ENCODE measurements at regions not wholly inside any gene's neighbourhood (a gene's known extent, or its start where the extent isn't known, plus 50 kb on each side); places are given as distances from the start of the nearest gene placed in this dataset.

DNA sequence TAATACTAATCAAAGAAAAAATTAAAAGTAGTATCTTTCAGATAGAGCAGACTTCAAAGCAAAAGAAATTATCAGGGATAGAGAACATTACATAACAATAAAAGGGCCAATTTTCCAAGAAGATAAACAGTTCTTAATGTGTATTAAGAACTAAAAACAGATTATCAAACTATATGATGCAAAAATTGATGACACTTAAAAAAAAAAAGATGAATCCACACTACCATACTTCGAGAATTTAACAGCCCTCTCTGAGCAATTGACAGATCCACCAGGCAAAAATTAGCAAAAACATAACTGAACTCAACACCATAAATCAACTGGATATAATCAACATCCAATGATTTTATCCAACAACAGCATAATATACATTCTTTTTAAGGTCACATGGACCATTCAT, 686.5 kb downstream of the LRFN5 start:
- TF ChIP-seq CTCF (IDR thresholded peaks at IDR 0.05; ENCODE audit: unreplicated experiment) = no peak
- peaks cover 21% of the 10 kb centered on the region for H3K9me3 Mint-ChIP-seq (ENCODE audit: low read depth)
- no peaks in the 10 kb centered on the region for H3K4me1 Mint-ChIP-seq (ENCODE audit: low read depth)
- DNase-seq (ENCODE audit: low spot score, unreplicated experiment) = no peak
- no peaks in the 10 kb centered on the region for H3K36me3 Mint-ChIP-seq (ENCODE audit: insufficient read depth)
- H3K27ac Mint-ChIP-seq = no peak overlapping the region
- H3K27me3 Mint-ChIP-seq = no peaks in the 10 kb centered on the region
- no peak overlapping the region for H3K4me3 Mint-ChIP-seq (ENCODE audit: low read depth)

GRCh38 chr14:42277840-42278239, 671.2 kb downstream of the LRFN5 start:
- Mint-ChIP-seq H3K4me1 (ENCODE audit: low read depth) (no peaks in the 10 kb centered on the region), H3K4me3 (ENCODE audit: low read depth) (no peak overlapping the region)
- TF ChIP-seq CTCF (IDR thresholded peaks at IDR 0.05; ENCODE audit: unreplicated experiment) = no peak

DNA sequence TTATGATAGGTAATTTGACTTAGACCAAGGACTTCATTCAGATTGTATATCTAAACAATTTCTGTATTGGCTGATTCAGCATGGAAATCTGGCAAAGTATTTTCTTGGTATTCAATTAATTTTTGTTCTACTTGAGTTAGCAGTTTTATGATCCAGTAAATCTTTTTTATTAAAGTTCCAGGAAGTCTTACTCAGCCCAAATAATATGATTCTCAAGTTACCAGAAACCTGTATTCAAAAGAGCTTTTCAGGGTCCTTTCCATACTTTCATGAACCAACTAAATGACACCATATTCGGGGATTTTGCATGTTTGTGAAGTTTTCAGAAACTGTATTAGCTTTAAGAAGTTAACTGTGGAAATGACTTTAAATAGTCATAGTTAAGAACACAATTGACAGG, 662.6 kb downstream of the LRFN5 start:
- Mint-ChIP-seq H3K36me3 (ENCODE audit: insufficient read depth) (no peaks in the 10 kb centered on the region), H3K27me3 (no peaks in the 10 kb centered on the region), H3K9me3 (ENCODE audit: low read depth) (peaks cover 17% of the 10 kb centered on the region), H3K4me3 (ENCODE audit: low read depth) (no peak overlapping the region), H3K27ac (no peak overlapping the region), H3K4me1 (ENCODE audit: low read depth) (no peaks in the 10 kb centered on the region)
- TF ChIP-seq CTCF (IDR thresholded peaks at IDR 0.05; ENCODE audit: unreplicated experiment) = no peak
- DNase-seq (ENCODE audit: low spot score, unreplicated experiment) = no peak

More at GRCh38 chr14:42277840-42278239, 671.2 kb downstream of the LRFN5 start:
- Mint-ChIP-seq H3K27me3 (no peaks in the 10 kb centered on the region), H3K9me3 (ENCODE audit: low read depth) (peaks cover 8% of the 10 kb centered on the region), H3K27ac (no peak overlapping the region), H3K36me3 (ENCODE audit: insufficient read depth) (no peaks in the 10 kb centered on the region)
- no peak for DNase-seq (ENCODE audit: low spot score, unreplicated experiment)

DNA sequence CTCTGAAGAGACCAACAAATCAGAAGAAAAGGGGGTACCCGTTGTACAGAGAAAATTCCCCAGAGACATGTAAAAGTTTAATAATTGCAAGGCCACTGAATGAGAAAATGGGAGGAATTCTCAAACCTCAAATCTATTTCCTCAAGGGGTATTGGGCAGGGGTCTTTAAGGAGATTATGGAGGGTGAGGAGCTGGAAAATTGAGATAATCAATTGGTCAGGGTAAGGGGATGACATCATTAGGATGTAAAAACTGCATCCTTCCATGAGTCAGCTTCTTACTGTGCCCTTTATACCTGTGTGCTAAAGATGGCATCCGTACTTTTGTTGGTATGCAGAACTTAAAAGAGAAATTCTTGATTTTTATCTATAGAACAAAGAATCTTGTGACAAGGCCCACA, 641.5 kb downstream of the LRFN5 start:
- Mint-ChIP-seq H3K9me3 (ENCODE audit: low read depth) (peaks cover 4% of the 10 kb centered on the region), H3K4me3 (ENCODE audit: low read depth) (no peak overlapping the region), H3K27ac (no peak overlapping the region), H3K27me3 (no peaks in the 10 kb centered on the region), H3K36me3 (ENCODE audit: insufficient read depth) (no peaks in the 10 kb centered on the region), H3K4me1 (ENCODE audit: low read depth) (no peaks in the 10 kb centered on the region)
- no peak for DNase-seq (ENCODE audit: low spot score, unreplicated experiment)
- TF ChIP-seq CTCF (IDR thresholded peaks at IDR 0.05; ENCODE audit: unreplicated experiment) = no peak

DNA sequence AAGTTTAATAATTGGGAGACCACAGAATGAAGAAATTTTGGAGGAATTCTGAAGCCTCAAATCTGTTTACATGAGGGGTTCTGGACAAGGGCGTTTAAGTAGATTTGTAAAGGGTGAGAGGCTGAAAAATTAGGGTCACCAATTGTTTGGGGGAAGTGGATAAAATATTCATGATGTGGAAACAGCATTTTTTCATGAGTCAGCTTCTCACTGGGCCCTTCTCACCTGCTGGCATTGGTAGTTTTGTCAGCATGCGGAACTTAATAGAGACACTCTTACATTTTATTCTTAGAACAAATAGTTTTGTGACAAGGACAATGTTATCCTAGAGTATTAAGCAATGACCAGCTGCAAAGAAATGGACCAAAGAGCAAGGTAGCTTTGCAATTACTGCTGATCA, 634.4 kb downstream of the LRFN5 start:
- Mint-ChIP-seq H3K27ac (no peak overlapping the region), H3K4me1 (ENCODE audit: low read depth) (no peaks in the 10 kb centered on the region), H3K9me3 (ENCODE audit: low read depth) (peaks cover 27% of the 10 kb centered on the region)

More for the DNA sequence above, 634.4 kb downstream of the LRFN5 start:
- Mint-ChIP-seq H3K36me3 (ENCODE audit: insufficient read depth) (no peaks in the 10 kb centered on the region), H3K27me3 (no peaks in the 10 kb centered on the region), H3K4me3 (ENCODE audit: low read depth) (no peak overlapping the region)
- TF ChIP-seq CTCF (IDR thresholded peaks at IDR 0.05; ENCODE audit: unreplicated experiment) = no peak
- DNase-seq (ENCODE audit: low spot score, unreplicated experiment) = no peak
